Right atrium auricular region (tissue), 2 donors: ENCODE measurements at regions not wholly inside any gene's neighbourhood (a gene's known extent, or its start where the extent isn't known, plus 50 kb on each side); places are given as distances from the start of the nearest gene placed in this dataset.

Experiments used
- DNase-seq: peaks from one replicate; pipeline ENCODE4 v3.0.0-alpha.2; 2019; ENCODE audit warnings: low spot score
- H3K27ac ChIP-seq, 2 donors: fragments of 200-600 bp; sonication (generic); 1 replicate in 1 of 2; 2 replicates in 1 of 2; pipeline ENCODE4 v1.5.1; 2016 to 2019
- H3K27me3 ChIP-seq, 2 donors: fragments of 200-600 bp; sonication (generic); one replicate each; pipeline versions ENCODE4 v1.5.1 to v1.6.0; 2017 to 2019
- H3K36me3 ChIP-seq: fragments of 200-600 bp; sonication (generic); one replicate; pipeline ENCODE4 v1.5.1; 2016
- H3K4me1 ChIP-seq, 2 donors: fragments of 200-600 bp; sonication (generic); one replicate each; pipeline versions ENCODE4 v1.5.1 to v1.6.0; 2017 to 2019
- H3K4me3 ChIP-seq, 2 donors: fragments of 200-600 bp; sonication (generic); 1 replicate in 1 of 2; 2 replicates in 1 of 2; pipeline ENCODE4 v1.5.1; 2017 to 2019; ENCODE audit warnings: mild to moderate bottlenecking in 1 of 2, moderate library complexity in 1 of 2
- H3K9me3 ChIP-seq, 2 donors: fragments of 200-600 bp; sonication (generic); one replicate each; pipeline ENCODE4 v1.5.1; 2019
- TF ChIP-seq, protein P1 (sequence below), 2 donors: fragments of 200-600 bp; sonication (generic); IDR thresholded peaks; one replicate each; pipeline ENCODE4 v1.5.1; 2019; ENCODE audit warnings: antibody characterized with exemption in 2 of 2

DNA sequence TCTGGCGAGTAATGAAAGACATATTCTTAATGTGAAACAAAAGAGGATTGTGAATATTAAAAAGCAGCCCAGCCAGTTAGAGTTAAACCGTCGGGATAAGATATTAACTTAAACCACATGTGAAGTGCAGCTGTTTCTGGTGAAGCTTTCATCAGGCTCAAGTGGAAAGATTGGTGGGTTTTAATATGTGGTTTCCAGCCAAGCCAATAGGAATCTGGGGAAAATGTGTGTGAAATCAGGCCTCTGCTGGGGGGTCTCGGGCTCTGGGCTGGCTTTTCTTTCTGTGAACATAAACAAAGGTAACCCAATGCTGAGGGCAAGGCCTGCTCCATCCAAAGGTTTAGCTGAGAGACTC is 279.6 kb downstream of the SLC4A3 start:
- Histone ChIP-seq H3K36me3 (no peaks in the 10 kb centered on the region), H3K9me3 (no peaks in the 10 kb centered on the region), H3K4me3 (no peak overlapping the region), H3K4me1 (no peaks in the 10 kb centered on the region), H3K27me3 (no peaks in the 10 kb centered on the region), H3K27ac (no peak overlapping the region)
- TF ChIP-seq, protein P1, sequence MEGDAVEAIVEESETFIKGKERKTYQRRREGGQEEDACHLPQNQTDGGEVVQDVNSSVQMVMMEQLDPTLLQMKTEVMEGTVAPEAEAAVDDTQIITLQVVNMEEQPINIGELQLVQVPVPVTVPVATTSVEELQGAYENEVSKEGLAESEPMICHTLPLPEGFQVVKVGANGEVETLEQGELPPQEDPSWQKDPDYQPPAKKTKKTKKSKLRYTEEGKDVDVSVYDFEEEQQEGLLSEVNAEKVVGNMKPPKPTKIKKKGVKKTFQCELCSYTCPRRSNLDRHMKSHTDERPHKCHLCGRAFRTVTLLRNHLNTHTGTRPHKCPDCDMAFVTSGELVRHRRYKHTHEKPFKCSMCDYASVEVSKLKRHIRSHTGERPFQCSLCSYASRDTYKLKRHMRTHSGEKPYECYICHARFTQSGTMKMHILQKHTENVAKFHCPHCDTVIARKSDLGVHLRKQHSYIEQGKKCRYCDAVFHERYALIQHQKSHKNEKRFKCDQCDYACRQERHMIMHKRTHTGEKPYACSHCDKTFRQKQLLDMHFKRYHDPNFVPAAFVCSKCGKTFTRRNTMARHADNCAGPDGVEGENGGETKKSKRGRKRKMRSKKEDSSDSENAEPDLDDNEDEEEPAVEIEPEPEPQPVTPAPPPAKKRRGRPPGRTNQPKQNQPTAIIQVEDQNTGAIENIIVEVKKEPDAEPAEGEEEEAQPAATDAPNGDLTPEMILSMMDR (IDR thresholded peaks at IDR 0.05) = no peak
- DNase-seq = no peak

- Histone ChIP-seq H3K4me3 (no peak overlapping the region), H3K4me1 (no peaks in the 10 kb centered on the region), H3K27me3 (no peaks in the 10 kb centered on the region), H3K27ac (no peak overlapping the region), H3K9me3 (no peaks in the 10 kb centered on the region), H3K36me3 (no peaks in the 10 kb centered on the region)
- TF ChIP-seq, protein P1 (IDR thresholded peaks at IDR 0.05) = no peak
- DNase-seq = no peak
Observed at GRCh38 chr2:219908538-219908937, 281.1 kb downstream of the SLC4A3 start.

DNA sequence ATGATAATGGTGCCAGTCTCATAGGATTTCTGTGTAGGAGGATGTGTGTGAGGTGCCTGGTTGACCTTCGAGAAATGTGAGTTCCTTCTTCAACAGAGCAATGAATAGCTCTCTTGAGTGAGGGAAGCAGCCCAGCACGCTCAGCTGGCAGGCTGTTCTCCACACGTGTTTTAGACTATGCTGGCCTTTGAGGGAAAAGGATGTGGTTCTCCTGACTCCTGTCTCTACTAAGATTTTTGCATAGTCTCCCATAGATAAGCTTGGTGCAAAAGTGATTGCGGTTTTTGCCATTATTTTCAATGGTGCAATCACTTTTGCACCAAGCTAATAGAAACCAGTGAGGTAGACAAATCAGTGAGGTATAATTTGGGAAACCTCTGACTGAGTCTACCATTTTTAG is 284.1 kb downstream of the SLC4A3 start:
- Histone ChIP-seq H3K4me3 (no peak overlapping the region), H3K36me3 (no peaks in the 10 kb centered on the region), H3K9me3 (no peaks in the 10 kb centered on the region), H3K4me1 (no peaks in the 10 kb centered on the region), H3K27me3 (no peaks in the 10 kb centered on the region), H3K27ac (no peak overlapping the region)
- TF ChIP-seq, protein P1 (IDR thresholded peaks at IDR 0.05) = no peak
- DNase-seq = no peak

DNA sequence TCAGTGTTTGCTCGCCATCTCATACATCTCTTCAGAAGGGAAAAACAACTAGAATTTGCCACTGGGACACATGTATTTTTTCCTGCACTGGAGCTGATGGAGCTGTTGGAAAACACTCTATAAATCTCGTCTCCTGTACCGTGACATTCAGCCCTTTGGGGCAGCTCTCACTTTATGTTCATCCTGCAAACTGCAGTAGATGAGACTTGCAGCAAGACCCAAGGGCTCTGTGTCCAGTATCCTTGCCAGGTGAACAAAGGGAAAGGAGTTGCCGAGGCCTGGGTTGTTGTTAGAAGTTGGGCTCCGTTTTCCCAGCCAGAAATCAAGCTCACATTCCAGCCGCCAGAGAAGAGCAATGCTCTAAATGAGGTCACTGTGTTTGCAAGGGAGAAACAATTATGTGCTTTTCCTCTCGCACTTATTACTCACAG is 285.1 kb downstream of the SLC4A3 start:
- H3K36me3 ChIP-seq = no peaks in the 10 kb centered on the region
- H3K27me3 ChIP-seq = no peaks in the 10 kb centered on the region
- peak overlapping the region in 1 of 2 donors; percentile 25 for H3K27ac ChIP-seq
- H3K4me3 ChIP-seq = no peak overlapping the region
- H3K9me3 ChIP-seq = no peaks in the 10 kb centered on the region
- no peaks in the 10 kb centered on the region for H3K4me1 ChIP-seq
- TF ChIP-seq, protein P1 (IDR thresholded peaks at IDR 0.05) = peak in 1 of 2 donors; percentile 65
- peak; percentile 61 for DNase-seq

DNA sequence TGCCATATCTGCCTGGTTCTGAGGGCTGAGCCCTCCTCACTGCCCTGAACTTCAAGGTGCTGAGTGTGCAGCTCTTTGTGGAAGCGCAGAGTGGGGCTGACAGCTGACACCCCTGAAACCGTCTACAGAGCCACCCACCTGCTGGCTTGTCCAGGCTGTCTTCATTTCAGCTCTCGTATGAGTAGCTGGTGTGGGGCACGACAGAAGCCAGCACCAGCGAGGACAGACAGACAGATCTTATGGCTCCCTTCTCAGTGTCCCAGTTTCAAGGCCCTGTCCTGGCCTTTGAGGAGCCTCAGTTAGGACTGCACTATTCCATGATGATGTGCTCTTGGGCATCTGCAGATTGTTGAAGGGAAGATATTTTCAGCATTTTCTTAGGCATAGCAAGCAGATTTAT is 287.1 kb downstream of the SLC4A3 start:
- no peak for DNase-seq
- H3K4me3 ChIP-seq = no peak overlapping the region
- H3K27ac ChIP-seq = no peak overlapping the region
- no peaks in the 10 kb centered on the region for H3K4me1 ChIP-seq
- no peaks in the 10 kb centered on the region for H3K9me3 ChIP-seq
- no peaks in the 10 kb centered on the region for H3K27me3 ChIP-seq
- H3K36me3 ChIP-seq = no peaks in the 10 kb centered on the region
- TF ChIP-seq, protein P1 (IDR thresholded peaks at IDR 0.05) = no peak

DNA sequence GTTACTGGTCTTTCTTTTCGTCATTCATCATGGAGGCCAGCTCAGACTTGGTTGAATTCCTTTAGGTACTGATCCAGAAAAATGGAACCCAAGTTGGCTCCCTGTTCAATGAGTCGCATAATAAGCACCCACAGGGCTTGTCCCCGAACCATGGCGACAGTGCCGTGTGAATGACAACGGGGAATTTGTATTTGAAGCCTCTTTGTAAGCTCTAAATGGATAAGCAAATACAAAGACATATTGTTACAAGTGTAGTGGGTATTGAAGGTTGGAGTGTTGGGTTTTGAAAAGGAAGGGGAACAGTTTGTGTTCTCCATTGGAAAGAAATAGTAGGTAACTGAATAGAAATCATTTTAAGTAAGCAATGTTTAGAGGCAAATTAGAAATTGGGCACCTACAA is 288.9 kb downstream of the SLC4A3 start:
- H3K9me3 ChIP-seq = no peaks in the 10 kb centered on the region
- H3K36me3 ChIP-seq = no peaks in the 10 kb centered on the region
- no peak overlapping the region for H3K27ac ChIP-seq
- no peak for DNase-seq
- H3K4me1 ChIP-seq = no peaks in the 10 kb centered on the region
- TF ChIP-seq, protein P1 (IDR thresholded peaks at IDR 0.05) = no peak
- no peaks in the 10 kb centered on the region for H3K27me3 ChIP-seq
- H3K4me3 ChIP-seq = no peak overlapping the region
